ENCODE measurements at regions not wholly inside any gene's neighbourhood (a gene's known extent, or its start where the extent isn't known, plus 50 kb on each side); places are given as distances from the start of the nearest gene placed in this dataset.

DNA sequence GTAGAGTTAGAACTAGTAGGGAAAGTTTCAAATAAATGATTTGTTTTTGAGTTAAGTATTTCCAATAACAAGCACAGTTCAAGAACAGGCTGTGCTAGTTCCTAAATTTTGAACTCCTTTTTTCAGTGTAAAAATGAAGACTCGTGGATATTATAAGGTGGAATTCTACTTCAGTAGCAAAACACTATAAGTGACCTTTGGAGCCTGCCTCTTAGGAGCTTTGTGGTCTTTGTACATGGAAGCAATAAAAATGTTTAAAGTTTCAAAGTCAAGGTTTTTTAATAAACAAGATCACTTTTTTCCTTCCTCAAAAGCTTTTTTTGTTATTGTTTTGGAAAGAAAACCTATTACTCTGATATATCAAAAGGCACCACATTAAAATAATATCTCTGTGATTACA lies 292.4 kb upstream of the VWC2 start:
- TF ChIP-seq ZNF274 (IDR thresholded peaks at IDR 0.05; ENCODE audit: low read depth, low read length) (no peak), SUZ12 (IDR thresholded peaks at IDR 0.05; ENCODE audit: extremely low read depth, insufficient read depth, insufficient read length) (no peak), YY1 (IDR thresholded peaks at IDR 0.05; ENCODE audit: insufficient read depth, insufficient read length) (no peak)
